Neural crest cell (in vitro differentiated cells): ENCODE measurements at regions not wholly inside any gene's neighbourhood (a gene's known extent, or its start where the extent isn't known, plus 50 kb on each side); places are given as distances from the start of the nearest gene placed in this dataset.

Source experiments
- DNase-seq: peaks from one replicate; pipeline ENCODE4 v3.0.0; 2021; ENCODE audit warnings: low read depth, mixed read lengths, low spot score
- H3K27ac Mint-ChIP-seq: one replicate; pipeline ENCODE4 v1.8.0; 2021; ENCODE audit warnings: mild to moderate bottlenecking, mixed read lengths; ENCODE audit not compliant: unreplicated experiment
- H3K27me3 Mint-ChIP-seq: 2 replicates; pipeline ENCODE4 v1.8.0; 2021; ENCODE audit warnings: low read depth, mild to moderate bottlenecking, mixed read lengths
- H3K36me3 Mint-ChIP-seq: 2 replicates; pipeline ENCODE4 v1.8.0; 2021; ENCODE audit warnings: low read depth, mild to moderate bottlenecking, mixed read lengths
- H3K4me1 Mint-ChIP-seq: 2 replicates; pipeline ENCODE4 v1.8.0; 2021; ENCODE audit warnings: mixed read lengths
- H3K4me3 Mint-ChIP-seq: one replicate; pipeline ENCODE4 v1.8.0; 2021; ENCODE audit warnings: mild to moderate bottlenecking, mixed read lengths
- H3K9me3 Mint-ChIP-seq: 2 replicates; pipeline ENCODE4 v1.8.0; 2021; ENCODE audit warnings: mixed read lengths
- CTCF ChIP-seq: fragments of 200-600 bp; sonication (generic); conservative IDR thresholded peaks from 2 replicates; pipeline ENCODE4 v1.5.0; 2021; ENCODE audit warnings: antibody characterized with exemption, mild to moderate bottlenecking

- no peak for DNase-seq
- no peak overlapping the region for H3K4me3 Mint-ChIP-seq
- peaks cover 2% of the 10 kb centered on the region for H3K9me3 Mint-ChIP-seq
- H3K4me1 Mint-ChIP-seq: no peaks in the 10 kb centered on the region
- TF ChIP-seq CTCF: no peak
- H3K27ac Mint-ChIP-seq: no peak overlapping the region
- H3K27me3 Mint-ChIP-seq: no peaks in the 10 kb centered on the region
- H3K36me3 Mint-ChIP-seq: no peaks in the 10 kb centered on the region
Observed at GRCh38 chr2:195450552-195451113, 206.4 kb upstream of the SLC39A10 start.

- H3K27me3 Mint-ChIP-seq: no peaks in the 10 kb centered on the region
- no peak for DNase-seq
Observed at GRCh38 chr2:195447323-195447975, 209.6 kb upstream of the SLC39A10 start.

DNA sequence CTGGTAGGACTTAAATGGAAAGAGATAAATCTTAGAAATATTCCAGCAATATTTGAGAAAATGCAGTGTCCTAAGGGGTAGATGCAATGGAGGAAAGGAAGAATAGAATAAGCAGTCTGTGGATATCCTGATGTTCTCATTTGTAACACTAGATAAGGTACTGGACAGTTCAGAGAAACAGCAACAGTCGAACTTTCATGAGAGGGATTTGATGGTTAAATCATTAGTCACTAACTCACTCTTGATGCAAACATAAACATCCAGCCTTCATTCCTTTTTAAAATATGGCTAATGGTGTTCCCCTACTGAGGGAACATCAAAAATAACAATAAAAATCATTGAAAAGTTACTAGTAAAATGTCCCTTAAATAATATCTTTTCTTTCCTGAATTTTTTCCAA, 211.4 kb upstream of the SLC39A10 start:
- Mint-ChIP-seq H3K27ac (no peak overlapping the region), H3K27me3 (no peaks in the 10 kb centered on the region), H3K9me3 (peaks cover 8% of the 10 kb centered on the region), H3K36me3 (peaks cover 3% of the 10 kb centered on the region), H3K4me3 (no peak overlapping the region), H3K4me1 (no peaks in the 10 kb centered on the region)
- DNase-seq: no peak
- TF ChIP-seq CTCF: no peak

More at GRCh38 chr2:195447323-195447975, 209.6 kb upstream of the SLC39A10 start:
- Mint-ChIP-seq H3K36me3 (no peaks in the 10 kb centered on the region), H3K9me3 (peaks cover 2% of the 10 kb centered on the region), H3K27ac (no peak overlapping the region), H3K4me1 (no peaks in the 10 kb centered on the region), H3K4me3 (no peak overlapping the region)
- TF ChIP-seq CTCF: no peak

DNA sequence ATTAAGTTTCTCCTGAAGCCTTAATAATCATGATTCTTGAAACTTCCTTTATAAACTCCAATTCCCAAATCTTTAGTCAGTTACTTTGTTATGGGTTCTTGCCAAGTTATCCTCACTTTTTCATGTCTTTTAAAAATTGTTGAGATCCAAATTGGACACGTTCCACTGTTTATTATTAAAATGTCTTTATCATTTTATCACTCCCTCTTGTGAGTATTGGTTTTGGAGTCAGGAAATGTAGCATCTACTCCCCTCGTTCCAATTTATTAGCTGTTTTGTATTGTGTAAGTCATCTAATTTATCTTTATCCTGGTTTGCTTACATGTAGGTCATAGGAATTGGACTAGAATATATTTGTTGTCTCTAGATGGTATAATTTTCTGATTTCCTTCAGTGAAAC, 213.1 kb upstream of the SLC39A10 start:
- H3K4me1 Mint-ChIP-seq: no peaks in the 10 kb centered on the region
- H3K27ac Mint-ChIP-seq: no peak overlapping the region
- no peak overlapping the region for H3K4me3 Mint-ChIP-seq
- DNase-seq: no peak
- no peaks in the 10 kb centered on the region for H3K27me3 Mint-ChIP-seq
- peaks cover 3% of the 10 kb centered on the region for H3K36me3 Mint-ChIP-seq
- no peak for TF ChIP-seq CTCF
- H3K9me3 Mint-ChIP-seq: peaks cover 8% of the 10 kb centered on the region

GRCh38 chr2:195442458-195443175, 214.4 kb upstream of the SLC39A10 start:
- no peak for DNase-seq
- H3K4me1 Mint-ChIP-seq: no peaks in the 10 kb centered on the region

More at GRCh38 chr2:195442458-195443175, 214.4 kb upstream of the SLC39A10 start:
- no peaks in the 10 kb centered on the region for H3K27me3 Mint-ChIP-seq
- H3K9me3 Mint-ChIP-seq: peaks cover 8% of the 10 kb centered on the region
- no peak for TF ChIP-seq CTCF
- peaks cover 3% of the 10 kb centered on the region for H3K36me3 Mint-ChIP-seq
- no peak overlapping the region for H3K27ac Mint-ChIP-seq
- H3K4me3 Mint-ChIP-seq: no peak overlapping the region
